NCI-H82 treated with DMSO at 0.1 percent for 48 hours (cell line): ENCODE measurements at regions not wholly inside any gene's neighbourhood (a gene's known extent, or its start where the extent isn't known, plus 50 kb on each side); places are given as distances from the start of the nearest gene placed in this dataset.
"Not testable (repeated sequence)": the region's sequence is repeated elsewhere in the genome, so short reads cannot be mapped to it uniquely, and the experiment has no call there.

Experiments
- DNase-seq: peaks from one replicate; lab custom pipeline; 2025; ENCODE audit not compliant: unreplicated experiment; lab: John Stamatoyannopoulos, UW

DNA sequence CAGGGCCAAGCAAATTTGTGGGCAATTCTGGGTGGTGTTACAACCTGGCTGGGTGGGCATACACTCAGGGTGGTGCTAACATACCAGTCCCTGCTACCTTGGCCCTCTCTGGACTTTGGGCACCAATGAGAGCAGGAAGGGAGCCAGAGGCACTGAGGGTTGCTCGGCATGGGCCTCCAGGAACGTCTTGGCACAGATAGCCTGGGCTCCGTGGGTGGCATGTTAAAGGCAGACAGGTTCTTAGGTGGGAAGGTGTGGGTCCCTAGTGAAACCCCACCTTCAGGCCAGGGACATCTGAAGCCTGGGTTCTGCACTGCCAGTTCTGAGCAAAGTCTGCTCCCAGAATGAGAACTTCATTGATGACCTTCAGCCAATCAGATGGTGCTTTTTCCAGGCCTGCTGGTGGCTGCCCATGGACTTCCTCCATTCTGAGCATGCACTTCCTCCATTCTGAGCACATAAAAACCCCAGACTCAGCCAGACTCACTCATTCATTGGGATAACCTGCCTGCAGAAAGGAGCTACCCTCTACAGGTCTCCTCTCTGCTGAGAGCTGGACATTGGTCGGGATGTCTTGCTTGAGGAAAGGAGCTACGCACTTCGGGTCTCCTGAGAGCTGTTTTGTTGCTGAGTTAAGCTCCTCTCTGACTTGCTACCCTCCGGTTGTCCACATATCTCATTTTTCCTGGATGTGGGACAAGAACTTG is 2567.1 kb downstream of the PCDH9 start:
- DNase-seq, result no peak

DNA sequence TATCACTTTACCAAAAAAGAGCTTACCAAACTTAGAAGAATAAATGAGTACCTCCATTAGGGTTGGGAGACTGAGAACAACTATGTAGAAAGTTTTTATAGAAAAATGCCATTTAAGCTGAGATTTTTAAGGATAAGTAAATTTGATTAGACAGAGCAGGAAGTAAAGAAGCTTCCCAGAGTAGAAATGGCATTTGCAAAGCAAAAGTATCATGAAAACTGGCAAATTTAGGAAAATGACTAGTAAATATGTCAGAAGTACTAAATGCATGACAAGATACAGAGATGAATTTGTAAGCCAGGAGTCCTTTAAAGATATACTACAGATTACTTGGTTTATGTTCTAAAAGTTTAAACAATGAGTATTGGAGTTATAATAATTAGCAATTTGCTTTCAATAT is 2581.8 kb downstream of the PCDH9 start:
- no peak for DNase-seq

DNA sequence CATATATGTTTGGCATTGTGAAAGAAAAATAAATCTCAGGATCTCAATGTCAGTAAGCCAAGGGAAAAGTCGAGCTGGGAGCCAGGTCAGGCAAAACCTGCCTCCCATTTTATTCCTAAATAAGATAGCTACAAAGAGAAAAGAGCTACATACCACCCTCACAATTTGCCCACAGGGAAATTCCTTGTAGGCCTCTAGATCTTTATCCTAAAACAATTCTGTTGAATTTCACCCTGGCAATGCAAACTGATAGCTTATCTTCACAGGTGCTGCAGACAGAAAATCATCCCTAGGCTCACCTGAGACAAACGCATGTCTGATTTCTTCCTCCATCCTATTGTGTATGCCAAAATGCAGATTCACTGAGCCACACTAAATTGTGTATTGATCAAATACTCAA is 2587.1 kb downstream of the PCDH9 start:
- no peak for DNase-seq

DNA sequence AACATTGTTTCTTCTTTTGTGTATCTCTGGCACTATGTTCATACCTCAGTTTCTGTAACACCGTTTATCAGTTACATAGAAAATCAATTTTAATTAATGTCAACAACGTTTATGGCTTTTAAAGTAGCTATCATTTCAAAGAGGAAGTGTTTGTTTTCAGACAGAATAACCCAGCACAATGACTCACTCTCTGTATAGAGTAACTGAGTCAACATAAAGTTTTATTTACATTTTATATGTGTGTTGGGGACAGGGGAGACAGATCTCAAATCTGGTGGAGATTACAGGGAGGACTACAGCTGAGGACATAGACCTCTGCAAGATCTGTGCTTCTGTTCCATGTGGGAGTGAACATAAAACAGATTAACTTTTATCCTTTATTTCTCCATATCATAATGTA is 2590.1 kb downstream of the PCDH9 start:
- DNase-seq, result no peak

DNA sequence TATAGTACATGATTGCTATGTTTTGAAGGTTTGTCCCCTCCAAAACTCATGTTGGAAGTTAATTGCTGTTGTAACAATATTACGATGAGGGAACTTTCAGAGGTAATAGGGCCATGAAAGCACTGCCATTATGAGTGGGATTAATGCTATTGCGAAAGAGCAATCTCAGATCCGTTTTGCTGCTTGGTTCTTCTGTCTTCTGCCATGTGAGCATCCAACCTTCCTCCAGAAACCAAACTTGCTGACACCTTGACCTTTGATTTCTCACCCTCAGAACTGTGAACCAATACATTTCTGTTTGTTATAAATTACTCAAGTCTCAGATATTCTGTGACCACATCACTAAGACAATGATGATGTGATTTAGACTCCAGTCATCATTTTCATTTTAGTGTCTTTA is 2590.9 kb downstream of the PCDH9 start:
- no peak for DNase-seq

DNA sequence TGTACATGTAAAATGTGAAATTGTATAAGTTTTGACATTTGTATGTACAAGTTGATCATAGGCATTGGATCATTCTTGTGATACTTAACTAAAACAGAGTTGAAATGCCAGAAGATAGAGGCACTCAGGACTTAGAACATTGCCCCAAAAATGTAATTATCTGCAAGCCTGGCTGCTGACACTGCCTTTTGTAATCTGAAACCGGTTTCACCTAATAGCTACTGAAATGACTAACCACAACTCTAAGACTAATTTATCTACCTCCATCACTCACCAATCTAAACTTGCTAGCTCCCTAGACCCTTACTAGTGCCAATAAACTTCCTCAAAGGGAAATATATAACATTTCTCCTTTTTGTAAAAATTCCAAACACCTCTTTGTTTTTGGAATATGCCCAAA is 2596.2 kb downstream of the PCDH9 start:
- DNase-seq, result no peak

DNA sequence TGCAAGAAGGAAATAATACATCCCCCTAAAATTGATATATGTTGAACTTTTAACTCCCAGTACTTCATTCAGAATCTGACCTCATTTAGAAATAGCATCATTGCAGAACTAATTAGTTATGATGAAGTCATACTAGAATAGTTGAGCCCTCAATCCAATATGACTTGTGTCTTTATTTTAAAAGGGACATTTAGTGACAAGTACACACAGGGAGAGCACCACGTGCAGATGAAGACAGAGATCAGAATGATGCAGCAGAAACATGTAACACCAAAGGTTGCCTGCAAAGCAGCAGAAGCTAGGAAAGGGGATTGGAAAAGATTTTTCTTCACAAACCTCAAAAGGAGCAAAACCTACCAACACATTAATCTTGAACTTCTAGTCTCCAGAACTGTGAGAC is 2602.5 kb downstream of the PCDH9 start:
- DNase-seq, result no peak

DNA sequence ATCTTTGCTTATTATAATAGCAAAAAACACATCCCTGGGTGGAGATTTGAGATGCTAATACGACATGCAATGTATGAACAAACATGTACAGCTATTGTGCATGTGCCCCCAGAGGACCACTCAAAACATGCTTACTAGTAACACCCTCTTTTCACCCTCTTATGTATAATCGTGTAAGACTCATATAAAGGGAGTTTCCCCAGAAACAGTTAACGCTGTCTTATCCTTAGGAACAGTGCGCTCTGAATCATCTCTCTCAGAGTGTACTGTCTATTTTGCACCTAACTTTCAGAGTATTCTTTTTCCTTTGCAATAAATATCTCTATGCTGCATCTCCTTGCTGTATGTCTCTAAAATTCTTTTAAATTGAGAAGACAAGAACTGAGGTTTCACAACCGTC is 2604.0 kb downstream of the PCDH9 start:
- DNase-seq, result no peak

DNA sequence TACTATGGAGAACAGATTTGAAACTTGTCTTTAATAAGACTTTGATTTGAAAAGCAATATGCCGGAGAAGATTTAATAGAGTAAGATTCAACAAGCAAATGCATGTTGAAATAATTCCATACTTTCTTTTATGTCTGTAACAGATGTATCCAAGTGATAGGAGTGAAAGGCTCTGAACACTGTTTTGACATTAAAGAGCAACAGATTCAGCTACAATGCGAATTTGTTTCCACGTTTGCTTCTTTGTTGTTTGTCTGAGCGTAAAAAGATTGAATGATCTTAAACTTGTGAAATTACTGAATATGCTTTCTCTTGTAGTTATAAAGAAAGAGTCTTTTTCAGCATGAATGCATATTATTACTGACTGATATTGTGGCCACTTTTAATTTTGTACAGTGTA is 2612.9 kb downstream of the PCDH9 start:
- DNase-seq, result no peak

DNA sequence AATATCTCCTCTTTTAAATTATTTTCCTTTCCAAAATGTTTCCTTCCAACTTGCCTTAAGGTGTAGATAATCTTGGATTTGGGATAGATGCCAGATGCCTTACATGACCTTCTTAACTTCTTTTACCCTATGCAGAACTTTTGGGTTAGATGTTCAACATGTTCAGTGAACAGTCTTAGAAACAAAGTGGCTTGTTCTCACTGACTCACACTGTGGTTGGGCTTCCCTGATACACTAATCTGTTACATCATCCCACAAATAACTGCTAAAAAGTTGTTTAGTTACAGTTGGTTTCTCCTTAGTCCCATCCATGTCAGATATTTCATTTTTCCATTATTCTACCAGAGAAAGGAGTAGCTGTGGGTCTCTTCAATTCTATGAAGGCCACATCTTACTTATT is 2638.2 kb downstream of the PCDH9 start:
- DNase-seq, result no peak

DNA sequence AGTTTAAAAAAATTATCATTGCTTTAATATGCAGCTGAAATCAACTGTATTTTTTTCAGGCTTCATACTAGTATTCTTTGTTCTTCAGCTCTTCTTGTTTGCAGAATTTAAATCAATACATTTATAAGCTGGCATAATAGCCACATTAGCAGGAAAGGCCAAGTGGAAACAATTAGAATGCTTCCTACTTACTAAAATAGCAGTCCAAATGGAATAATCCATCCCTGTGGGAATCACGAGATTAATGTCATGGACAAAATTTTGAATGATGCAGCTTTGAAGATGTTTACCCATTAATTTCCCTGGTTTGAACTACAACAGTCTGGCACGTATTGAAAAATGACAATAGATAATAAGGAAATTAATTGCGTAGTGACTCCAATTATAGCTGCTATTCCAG is 2650.8 kb downstream of the PCDH9 start:
- DNase-seq, result no peak

DNA sequence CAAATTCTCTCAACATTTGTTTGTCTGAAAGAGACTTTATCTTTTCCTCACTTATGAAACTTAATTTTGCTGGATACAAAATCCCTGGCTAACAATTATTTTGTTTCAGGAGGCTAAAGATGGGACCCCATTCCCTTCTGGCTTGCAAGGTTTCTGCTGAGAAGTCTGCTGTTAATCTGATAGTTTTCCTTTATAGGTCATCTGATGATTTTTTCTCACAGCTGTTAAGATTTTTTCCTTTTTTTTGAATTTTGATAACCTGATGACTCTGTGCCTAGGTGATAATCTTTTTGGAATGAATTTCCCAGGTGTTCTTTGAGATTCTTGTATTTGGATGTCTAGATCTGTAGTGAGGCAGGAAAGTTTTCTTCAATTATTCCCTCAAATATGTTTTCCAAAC is 2661.4 kb downstream of the PCDH9 start:
- DNase-seq, result no peak

DNA sequence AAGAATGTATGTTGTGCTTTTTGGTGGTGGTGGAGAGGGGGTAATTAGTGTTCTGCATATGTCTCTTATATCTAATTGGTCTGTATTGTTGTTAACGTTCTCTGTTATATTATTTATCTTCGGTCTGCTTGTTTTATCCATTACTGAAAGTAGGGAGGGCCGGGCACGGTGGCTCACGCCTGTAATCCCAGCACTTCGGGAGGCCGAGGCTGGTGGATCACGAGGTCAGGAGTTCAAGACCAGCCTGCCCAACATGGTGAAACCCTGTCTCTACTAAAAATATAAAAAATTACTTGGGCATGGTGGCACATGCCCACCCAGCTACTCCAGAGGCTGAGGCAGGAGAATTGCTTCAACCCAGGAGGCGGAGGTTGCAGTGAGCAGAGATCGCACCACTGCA is 2672.1 kb downstream of the PCDH9 start:
- not testable (repeated sequence) for DNase-seq

DNA sequence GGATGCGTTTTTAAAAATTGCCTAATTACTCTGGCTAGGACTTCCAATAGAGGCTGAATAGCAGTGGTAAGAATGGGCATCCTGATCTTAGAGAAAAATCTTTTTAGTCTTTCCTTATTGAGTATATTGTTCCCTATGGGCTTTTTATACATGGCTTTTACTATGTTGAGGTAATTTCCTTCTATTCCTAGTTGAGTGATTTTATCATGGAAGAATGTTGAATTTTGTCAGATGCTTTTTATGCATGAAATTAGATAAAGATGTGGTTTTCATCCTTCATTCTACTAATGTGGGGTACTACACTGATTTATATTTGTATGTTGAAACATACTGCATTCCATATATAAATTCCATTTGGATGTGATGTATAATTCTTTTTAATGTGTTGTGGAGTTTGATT is 2673.8 kb downstream of the PCDH9 start:
- no peak for DNase-seq

DNA sequence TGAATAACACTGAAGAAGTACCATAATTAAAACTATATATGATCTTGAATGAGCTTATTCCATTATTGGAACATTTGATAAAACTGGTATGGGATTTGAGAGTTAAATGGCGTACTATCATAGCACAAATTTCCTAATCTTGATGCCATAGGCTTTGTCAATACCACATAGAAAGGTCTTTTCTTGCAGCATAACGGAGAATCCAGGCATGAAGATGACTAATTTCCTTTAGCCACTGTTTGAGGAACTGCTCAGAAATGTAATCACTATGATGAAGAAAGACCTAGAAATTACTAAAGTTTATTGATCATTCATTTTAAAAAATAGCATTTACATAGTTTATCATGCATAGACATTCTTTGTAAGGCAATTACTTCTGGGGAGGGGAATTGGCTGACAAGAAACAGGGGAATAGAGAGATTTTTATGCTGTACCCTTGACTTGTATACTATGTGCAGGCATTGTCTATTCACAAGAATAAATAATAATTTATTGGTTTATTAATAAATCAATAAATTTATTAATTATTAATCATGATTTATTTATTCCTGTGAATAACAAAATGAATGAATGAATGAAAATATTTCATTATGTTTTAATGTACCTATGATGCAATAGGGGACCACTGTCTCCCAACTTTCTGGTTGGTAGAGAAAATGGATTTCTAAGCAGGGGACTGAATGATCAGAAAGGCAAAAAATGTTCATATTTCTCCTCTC is 2676.6 kb downstream of the PCDH9 start:
- no peak for DNase-seq

DNA sequence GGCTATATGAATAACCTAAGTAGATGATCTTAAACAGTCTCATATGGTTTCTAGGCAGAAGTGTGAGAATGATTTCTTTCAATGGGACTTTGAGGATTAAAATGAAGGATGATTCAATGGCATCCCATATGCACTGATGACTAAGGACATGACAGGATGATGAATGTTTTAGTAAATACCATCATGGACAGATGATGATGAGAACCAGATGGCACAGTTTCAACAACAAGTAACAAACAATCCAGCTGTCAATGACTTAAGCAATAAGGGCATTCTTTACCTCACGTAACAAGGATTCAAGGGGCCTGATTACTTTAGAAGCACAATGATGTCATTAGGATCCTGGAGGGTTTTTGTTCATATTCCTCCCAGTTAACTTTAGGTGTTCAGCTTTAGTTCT is 2678.4 kb downstream of the PCDH9 start:
- no peak for DNase-seq

DNA sequence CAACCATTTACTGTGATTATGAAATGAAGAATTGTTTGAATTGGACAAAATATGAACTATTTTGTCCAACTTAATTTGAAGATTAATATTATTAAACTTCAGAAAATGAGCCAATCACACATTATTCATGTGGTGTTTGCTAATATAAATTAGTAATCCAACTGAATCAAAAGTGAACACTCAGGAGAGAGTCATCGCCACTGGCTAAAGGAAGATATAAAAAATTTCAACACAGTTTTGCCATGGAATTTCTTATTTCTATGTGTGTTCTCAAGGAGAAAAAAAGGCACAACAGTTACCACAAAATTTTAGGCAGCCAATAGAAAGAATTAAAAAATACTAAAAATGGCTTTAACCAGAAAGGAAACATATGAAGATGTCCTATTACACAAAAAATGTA is 2683.8 kb downstream of the PCDH9 start:
- no peak for DNase-seq

DNA sequence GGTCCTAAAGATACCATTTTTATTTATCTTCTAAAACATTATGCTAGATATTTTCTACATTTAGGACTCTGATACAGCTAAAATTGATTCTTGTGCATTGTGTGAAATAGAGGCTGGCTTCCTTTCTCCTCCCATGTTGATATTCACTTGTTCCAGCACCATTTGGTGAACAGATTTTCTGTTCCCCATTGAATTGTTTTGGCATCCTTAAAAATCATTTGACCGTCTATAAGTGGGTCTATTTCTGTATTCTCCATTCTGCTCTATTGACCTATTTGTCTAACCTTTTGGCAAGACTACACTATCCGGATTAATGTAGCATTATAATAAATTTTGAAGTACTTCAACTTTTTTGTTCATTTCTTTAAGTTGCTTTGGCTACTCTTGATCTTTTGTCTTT is 2689.2 kb downstream of the PCDH9 start:
- no peak for DNase-seq

DNA sequence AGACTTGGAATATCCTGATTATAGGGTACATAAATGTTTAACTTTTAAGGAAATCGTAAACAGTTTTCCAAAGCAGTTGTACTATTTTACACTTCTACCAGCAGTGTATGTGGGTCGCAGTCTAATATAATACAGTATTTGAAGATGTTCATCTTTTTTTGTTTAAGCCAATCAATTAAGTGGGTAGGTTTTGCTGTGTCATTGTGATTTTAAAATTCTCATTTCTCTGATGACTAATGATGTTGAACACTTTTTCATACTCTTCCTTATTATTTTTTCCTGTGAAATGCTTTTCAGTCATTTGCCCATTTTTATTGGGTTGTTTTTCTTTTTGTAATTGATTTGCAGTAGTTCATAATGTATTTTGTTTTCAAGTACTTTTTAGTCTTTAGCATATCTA is 2689.7 kb downstream of the PCDH9 start:
- DNase-seq, result no peak

DNA sequence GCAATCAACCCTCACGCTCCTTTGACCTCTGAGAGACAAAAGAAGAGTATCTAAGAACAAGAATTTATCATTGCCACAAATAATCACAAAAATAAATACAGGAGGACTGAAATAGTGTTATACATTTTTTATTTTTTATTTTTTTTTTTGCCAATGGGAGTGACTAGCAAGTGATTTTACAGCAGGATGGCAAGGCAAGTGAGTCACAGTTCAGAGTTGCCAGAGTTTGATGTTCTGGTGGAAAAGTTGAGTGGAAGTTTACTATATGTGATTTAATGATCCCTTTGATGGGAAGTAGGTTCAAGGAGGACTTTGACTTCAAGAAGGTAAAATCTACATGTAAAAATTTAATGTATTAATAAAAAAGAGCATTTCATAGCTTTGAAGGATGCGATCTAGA is 2691.4 kb downstream of the PCDH9 start:
- DNase-seq, result no peak

DNA sequence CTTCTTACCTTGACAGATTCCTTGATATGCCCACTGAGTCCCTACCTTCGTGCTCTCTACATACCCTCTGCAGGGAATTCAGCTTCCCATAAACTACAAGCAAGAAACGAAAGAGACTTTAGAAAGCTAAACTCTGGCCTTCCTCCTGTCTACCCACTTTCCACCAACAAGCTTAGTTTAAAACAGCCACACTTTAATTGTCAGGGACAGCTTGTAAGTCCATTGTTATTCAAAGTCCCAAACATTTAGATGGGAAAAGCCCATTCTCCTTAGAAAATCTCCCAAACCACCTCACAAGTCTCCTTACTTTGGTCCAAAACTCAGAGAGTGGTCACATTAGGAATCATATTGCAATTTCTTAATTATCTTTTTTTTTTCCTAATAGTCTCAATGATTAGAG is 2695.8 kb downstream of the PCDH9 start:
- no peak for DNase-seq

DNA sequence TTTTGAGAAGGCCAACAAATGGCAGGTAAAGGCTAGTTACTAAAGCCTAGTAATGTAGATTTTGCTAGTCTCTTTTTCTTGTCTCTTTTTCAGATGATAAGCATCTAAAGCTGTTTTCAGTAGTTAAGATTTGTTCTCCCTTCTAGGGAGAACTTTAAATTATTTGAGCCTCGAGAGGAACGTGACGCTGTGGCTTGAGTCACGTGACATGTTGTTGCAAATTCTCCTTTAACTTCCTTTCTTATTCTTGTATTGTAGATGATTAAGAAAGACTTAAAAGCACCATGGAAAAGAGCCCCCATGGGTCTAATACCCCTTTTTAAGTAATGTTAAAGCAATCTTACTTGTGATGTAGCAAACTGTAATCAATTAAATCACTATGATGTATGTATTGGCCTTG is 2698.7 kb downstream of the PCDH9 start:
- no peak for DNase-seq

DNA sequence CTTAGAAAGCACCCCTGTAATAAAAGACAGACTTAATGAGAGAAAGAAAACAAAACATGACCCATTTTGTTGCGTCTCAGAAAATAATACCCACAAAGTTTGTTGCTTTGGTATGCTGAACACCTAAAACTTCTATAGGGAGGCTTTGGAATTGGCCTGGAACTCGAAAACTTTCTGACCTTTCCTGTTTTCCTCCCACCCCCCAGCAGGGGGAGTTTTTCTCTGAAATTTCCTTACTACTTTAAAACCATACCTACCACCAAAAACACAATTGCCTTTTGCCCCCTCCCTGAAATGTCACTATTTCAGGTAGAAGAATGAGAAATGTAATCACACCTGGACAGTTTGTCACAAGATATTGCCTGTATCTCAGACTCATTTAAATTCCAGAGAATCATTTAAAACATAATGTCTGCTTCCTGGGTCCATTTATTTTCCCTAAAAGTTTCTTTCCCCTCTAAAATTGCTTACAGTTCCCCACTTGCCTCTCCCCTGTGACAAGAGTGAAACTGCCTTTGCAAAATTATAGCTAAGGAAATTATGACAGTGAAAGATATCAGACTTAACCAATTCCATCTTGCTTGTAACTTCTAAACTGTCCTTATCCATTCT is 2700.2 kb downstream of the PCDH9 start:
- DNase-seq, result peak; percentile 19
